WI38 (cell line): ENCODE measurements at regions not wholly inside any gene's neighbourhood (a gene's known extent, or its start where the extent isn't known, plus 50 kb on each side); places are given as distances from the start of the nearest gene placed in this dataset.

ENCODE experiments used
- H3K4me3 ChIP-seq: 2 replicates; pipeline ENCODE4 v1.5.1; 2011; ENCODE audit warnings: low read depth, mild to moderate bottlenecking, control low read depth, low read length
- CTCF ChIP-seq: IDR thresholded peaks from 2 replicates; pipeline ENCODE4 v1.5.1; 2012; ENCODE audit warnings: low read depth, mild to moderate bottlenecking, control low read depth, low read length

GRCh38 chr5:125228363-125229070 is 482.1 kb upstream of the ZNF608 start:
- no peak overlapping the region for H3K4me3 ChIP-seq
- no peak for TF ChIP-seq CTCF

GRCh38 chr5:125229556-125229955 is 483.1 kb upstream of the ZNF608 start:
- TF ChIP-seq CTCF = no peak
- no peak overlapping the region for H3K4me3 ChIP-seq

DNA sequence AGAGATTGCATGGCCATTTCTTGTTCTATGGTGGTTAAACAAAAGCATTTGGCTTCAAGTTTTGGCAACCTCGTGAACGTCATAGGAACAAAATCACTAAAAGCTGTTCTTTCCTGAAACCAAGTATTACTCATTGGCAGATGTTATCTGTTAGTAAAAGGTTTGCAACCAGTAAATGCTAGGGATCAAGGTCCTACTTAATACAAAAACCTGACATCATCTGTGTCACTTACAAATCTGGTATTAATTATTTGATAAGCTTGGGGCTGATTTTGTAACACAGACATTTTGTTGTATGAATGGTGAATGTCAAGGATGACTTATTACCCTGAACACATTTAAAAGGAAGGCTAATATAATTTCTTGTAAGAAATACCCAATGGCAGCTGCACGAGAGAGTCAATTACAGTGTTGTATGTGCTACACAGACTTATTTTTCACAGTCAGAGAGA is 486.4 kb upstream of the ZNF608 start:
- H3K4me3 ChIP-seq = no peak overlapping the region
- no peak for TF ChIP-seq CTCF

DNA sequence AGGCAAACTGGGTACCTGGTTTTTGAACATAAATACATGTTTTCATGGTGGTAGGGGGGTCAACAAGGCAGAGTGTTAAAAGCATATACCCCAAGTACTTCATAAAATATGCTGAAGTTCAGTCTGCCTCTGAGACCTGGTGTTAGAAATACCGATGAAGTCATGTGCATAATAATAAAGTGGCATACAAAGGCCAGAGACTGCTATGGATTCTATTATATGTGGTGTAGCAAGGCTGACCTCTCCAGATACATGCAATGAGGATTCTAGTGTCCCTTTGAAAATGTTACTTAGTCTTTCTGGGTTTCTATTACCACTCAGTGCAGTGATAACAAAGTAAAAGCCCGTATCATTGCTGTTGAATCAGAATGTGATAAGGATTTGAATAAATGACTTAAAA is 487.5 kb upstream of the ZNF608 start:
- no peak for TF ChIP-seq CTCF
- no peak overlapping the region for H3K4me3 ChIP-seq

DNA sequence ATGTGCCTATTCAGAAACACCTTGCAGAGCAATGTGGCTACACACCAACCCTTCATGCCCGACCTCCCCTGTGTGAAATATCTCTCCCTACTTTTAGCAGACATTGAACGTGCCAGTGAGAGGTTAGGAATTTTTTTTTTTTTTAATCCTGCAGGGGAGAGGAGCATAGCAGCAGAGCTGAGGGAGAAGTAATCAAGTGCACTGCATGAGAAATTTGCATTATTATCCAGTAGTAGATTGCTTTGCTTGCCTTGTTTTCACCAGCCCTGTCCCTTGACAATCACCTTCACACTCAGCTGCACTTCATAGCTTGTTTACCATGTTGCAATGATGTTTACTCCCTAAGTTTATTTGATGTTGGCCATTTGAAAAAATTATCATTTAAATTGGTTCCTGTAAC is 489.6 kb upstream of the ZNF608 start:
- no peak for TF ChIP-seq CTCF
- no peak overlapping the region for H3K4me3 ChIP-seq

DNA sequence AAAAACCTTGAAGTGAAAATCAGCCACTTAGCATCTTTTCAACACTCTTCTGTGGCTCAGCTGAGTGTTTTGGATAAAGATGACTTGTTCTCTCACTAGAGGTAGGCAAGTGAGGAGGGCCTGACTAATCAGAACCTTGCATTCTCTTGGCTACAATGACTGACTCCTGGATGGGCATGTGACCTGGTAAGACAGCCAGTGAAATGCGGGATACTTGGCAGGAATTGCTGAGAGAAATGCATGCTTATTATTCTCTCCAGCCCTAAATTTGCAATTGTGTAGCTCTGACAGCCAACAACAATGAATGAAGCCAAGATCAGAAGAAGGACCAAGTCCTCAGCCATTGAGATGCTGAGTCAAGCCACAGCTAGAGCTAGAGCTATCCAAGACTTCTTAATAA is 490.5 kb upstream of the ZNF608 start:
- TF ChIP-seq CTCF = no peak
- H3K4me3 ChIP-seq = no peak overlapping the region

GRCh38 chr5:125244531-125244930 is 498.1 kb upstream of the ZNF608 start:
- H3K4me3 ChIP-seq = no peak overlapping the region
- no peak for TF ChIP-seq CTCF
